ENCODE measurements at regions not wholly inside any gene's neighbourhood (a gene's known extent, or its start where the extent isn't known, plus 50 kb on each side); places are given as distances from the start of the nearest gene placed in this dataset.

DNA sequence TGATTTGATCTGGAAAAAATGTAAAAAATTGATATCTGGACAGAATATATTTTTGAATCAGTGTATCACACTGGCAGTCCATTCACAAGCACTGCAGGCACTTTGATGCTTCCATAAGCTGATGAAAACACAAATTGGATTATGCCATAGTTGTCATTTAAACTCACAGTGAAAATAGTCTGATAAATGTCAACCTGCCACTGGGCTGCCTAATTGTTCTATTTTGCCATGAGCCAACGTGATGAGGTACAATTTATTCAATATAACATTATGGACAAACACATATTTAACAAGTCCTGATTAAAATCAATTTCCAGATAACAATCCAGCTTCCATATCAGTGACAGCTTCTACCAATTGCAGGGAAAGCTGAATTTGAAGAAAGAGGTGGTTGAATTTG, 1244.9 kb downstream of the EFNB2 start:
- 79 to 91% methylated on average over 1 of the region's 1 CpG for WGBS, 2 donors

DNA sequence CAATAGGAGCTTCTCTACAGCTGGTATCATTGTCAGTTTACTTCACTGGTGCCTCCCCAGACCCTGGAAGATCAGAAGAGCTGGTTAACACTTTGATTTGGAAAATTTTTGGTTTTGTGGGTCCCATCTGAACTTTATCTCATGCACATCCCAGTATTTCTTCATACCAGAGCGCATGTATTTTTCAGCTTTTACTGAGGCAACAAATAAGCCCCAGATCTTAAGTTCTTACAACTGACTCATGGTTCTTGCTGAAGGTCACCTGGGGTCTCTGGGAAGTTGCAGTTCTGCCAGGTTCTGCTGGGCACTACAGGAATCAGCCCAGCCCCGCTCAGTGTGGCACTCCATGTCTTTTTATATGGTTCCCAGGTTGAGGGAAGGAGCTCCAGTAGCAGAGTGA, 1249.9 kb downstream of the EFNB2 start:
- no peaks in the 10 kb centered on the region for H3K9me3 ChIP-seq
- no peaks in the 10 kb centered on the region for H3K27me3 ChIP-seq
- 95 to 100% methylated on average over 2 of the region's 2 CpGs for WGBS, 2 donors
- H3K27ac ChIP-seq = no peak overlapping the region
- intact Hi-C loops (cut with DNase I) = no loop called here
- no peaks in the 10 kb centered on the region for H3K4me1 ChIP-seq
- TF ChIP-seq, protein P1, sequence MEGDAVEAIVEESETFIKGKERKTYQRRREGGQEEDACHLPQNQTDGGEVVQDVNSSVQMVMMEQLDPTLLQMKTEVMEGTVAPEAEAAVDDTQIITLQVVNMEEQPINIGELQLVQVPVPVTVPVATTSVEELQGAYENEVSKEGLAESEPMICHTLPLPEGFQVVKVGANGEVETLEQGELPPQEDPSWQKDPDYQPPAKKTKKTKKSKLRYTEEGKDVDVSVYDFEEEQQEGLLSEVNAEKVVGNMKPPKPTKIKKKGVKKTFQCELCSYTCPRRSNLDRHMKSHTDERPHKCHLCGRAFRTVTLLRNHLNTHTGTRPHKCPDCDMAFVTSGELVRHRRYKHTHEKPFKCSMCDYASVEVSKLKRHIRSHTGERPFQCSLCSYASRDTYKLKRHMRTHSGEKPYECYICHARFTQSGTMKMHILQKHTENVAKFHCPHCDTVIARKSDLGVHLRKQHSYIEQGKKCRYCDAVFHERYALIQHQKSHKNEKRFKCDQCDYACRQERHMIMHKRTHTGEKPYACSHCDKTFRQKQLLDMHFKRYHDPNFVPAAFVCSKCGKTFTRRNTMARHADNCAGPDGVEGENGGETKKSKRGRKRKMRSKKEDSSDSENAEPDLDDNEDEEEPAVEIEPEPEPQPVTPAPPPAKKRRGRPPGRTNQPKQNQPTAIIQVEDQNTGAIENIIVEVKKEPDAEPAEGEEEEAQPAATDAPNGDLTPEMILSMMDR (IDR thresholded peaks at IDR 0.05) = no peak
- no peak for TF ChIP-seq POLR2A (IDR thresholded peaks at IDR 0.05)
- no peaks in the 10 kb centered on the region for H3K36me3 ChIP-seq
- no peak for DNase-seq
- no peak overlapping the region for H3K4me3 ChIP-seq (replicated peaks in 1 of 3)

More for the DNA sequence above, 1244.9 kb downstream of the EFNB2 start:
- Histone ChIP-seq H3K4me1 (no peaks in the 10 kb centered on the region), H3K9me3 (no peaks in the 10 kb centered on the region), H3K27me3 (no peaks in the 10 kb centered on the region), H3K4me3 (replicated peaks in 1 of 3) (no peak overlapping the region), H3K36me3 (no peaks in the 10 kb centered on the region), H3K27ac (no peak overlapping the region)
- intact Hi-C loops (cut with DNase I) = no loop called here
- TF ChIP-seq, protein P1 (IDR thresholded peaks at IDR 0.05) = no peak
- no peak for TF ChIP-seq POLR2A (IDR thresholded peaks at IDR 0.05)
- no peak for DNase-seq

DNA sequence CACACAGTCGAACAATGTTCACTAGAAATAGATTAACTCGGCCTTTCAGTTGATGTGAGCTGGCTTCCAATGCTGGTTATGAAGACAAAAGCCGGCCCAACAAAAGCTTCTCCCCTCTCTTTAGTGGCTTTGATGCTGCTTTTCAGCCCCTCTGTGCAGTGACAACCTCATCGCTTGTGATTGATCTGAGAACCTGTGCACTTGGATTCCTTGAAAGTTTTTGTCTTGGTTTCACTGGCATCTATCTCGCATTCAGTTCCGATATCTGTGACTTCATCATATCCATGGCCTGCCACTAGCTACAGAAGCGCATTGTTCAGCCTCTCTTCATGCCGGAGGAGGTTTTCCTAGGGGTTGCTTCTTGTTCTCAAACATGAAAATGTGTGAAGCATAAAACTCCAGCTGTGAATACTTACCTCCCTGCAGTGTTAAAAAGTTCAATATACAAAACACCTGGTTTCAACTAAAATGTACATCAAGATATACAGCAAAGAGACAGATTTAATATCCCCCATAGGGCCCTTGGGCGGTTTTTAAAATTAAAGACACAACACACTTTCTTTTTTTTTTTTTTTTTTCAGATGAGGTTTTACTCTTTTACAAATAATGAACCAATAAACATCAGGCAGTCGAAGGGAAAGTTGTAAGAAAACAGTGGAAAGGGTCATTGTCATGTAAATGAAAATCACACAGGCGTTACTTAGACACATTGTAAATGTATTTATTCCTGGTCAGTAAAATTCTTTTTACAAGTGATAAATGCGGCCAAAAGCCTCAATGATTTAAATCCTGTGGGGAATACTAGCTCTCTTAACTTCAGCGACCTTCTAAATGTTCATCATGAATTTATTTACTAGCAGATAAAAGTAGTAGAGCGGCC, 1252.8 kb downstream of the EFNB2 start:
- no peak overlapping the region for H3K27ac ChIP-seq
- H3K4me3 ChIP-seq (replicated peaks in 1 of 3) = no peak overlapping the region
- no peaks in the 10 kb centered on the region for H3K27me3 ChIP-seq
- TF ChIP-seq, protein P1 (IDR thresholded peaks at IDR 0.05) = no peak
- no peak for TF ChIP-seq POLR2A (IDR thresholded peaks at IDR 0.05)
- no peaks in the 10 kb centered on the region for H3K36me3 ChIP-seq
- no peak for DNase-seq
- intact Hi-C loops (cut with DNase I) = no loop called here
- WGBS, 2 donors = 91 to 94% methylated on average over 14 of the region's 14 CpGs
- H3K9me3 ChIP-seq = no peaks in the 10 kb centered on the region
- no peaks in the 10 kb centered on the region for H3K4me1 ChIP-seq

DNA sequence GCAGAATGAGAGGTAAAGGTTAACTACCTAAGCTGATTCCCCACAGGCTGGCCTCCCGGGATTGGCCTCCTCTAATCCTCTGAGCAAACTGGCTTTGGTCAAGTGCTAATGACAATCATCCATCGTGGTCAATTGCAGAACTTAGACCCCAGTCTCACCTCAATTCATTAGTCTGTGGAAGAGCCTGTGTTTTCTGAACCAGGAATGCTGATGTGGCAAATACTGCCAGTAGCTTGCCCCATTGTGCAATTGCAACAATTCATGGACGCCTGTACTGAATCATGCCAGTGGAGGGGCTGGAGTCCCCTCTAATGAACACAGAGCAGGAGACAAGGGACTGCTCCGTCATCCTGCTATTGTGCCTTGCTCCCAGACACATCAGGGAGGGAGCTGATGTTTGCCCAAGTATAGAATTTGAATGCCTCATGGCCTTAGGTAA, 1256.5 kb downstream of the EFNB2 start:
- Histone ChIP-seq H3K9me3 (no peaks in the 10 kb centered on the region), H3K27ac (no peak overlapping the region), H3K36me3 (no peaks in the 10 kb centered on the region), H3K4me1 (no peaks in the 10 kb centered on the region), H3K4me3 (replicated peaks in 1 of 3) (no peak overlapping the region), H3K27me3 (no peaks in the 10 kb centered on the region)
- DNase-seq = no peak
- TF ChIP-seq, protein P1 (IDR thresholded peaks at IDR 0.05) = no peak
- TF ChIP-seq POLR2A (IDR thresholded peaks at IDR 0.05) = no peak
- intact Hi-C loops (cut with DNase I) = no loop called here
- WGBS, 2 donors = 69 to 71% methylated on average over 4 of the region's 4 CpGs

DNA sequence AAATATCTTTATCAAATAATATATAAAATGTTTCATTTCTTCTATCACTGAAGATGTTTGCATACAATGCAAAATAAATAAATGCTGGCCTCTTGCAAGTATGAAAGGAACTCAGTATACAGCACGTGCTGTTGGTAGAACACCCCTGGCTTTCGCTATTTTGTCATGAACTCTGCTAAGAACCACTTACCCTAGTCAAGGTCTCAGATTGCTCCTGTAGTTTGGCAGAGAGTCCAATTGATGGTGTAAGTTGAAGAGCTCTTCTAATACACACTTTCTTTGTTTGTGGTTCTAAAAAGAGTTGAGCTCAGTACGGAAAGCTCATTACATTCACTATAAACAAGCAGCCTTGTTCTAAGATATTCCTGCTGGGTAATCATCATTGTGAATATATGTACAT, 1258.9 kb downstream of the EFNB2 start:
- no peak for DNase-seq
- Histone ChIP-seq H3K27me3 (no peaks in the 10 kb centered on the region), H3K4me3 (replicated peaks in 1 of 3) (no peak overlapping the region), H3K4me1 (no peaks in the 10 kb centered on the region), H3K36me3 (no peaks in the 10 kb centered on the region), H3K27ac (no peak overlapping the region), H3K9me3 (no peaks in the 10 kb centered on the region)
- no peak for TF ChIP-seq POLR2A (IDR thresholded peaks at IDR 0.05)
- TF ChIP-seq, protein P1 (IDR thresholded peaks at IDR 0.05) = no peak
- intact Hi-C loops (cut with DNase I) = no loop called here
- 35 to 39% methylated on average over 3 of the region's 3 CpGs for WGBS, 2 donors

Measured in thyroid gland (tissue), 4 donors.